Spleen (tissue), 11 donors: ENCODE measurements at regions not wholly inside any gene's neighbourhood (a gene's known extent, or its start where the extent isn't known, plus 50 kb on each side); places are given as distances from the start of the nearest gene placed in this dataset.

ENCODE experiments used
- DNase-seq: peaks from one replicate; pipeline ENCODE4 v3.0.0-alpha.2; 2020
- H3K27ac ChIP-seq, 8 donors: fragments of 200-600 bp; sonication (generic) in 7 of 8; 1 replicate in 4 of 8; 2 replicates in 4 of 8; pipeline versions ENCODE4 v1.5.0 to v1.8.0; 2016 to 2021; ENCODE audit warnings: inconsistent platforms in 4 of 8, mild to moderate bottlenecking in 4 of 8, moderate library complexity in 1 of 8
- H3K27me3 ChIP-seq, 7 donors: fragments of 200-600 bp; sonication (generic) in 6 of 7; replicated peaks in 1 of 7; 1 replicate in 4 of 7; 2 replicates in 3 of 7; pipeline versions ENCODE4 v1.5.0 to v1.8.0; 2016 to 2021; ENCODE audit warnings: inconsistent platforms in 3 of 7, mild to moderate bottlenecking in 1 of 7
- H3K36me3 ChIP-seq, 6 donors: fragments of 200-600 bp; sonication (generic) in 5 of 6; 1 replicate in 4 of 6; 2 replicates in 2 of 6; pipeline versions ENCODE4 v1.5.0 to v1.8.0; 2016 to 2021; ENCODE audit warnings: inconsistent platforms in 2 of 6
- H3K4me1 ChIP-seq, 6 donors: fragments of 200-600 bp; sonication (generic) in 5 of 6; 1 replicate in 3 of 6; 2 replicates in 3 of 6; pipeline versions ENCODE4 v1.5.0 to v1.8.0; 2016 to 2021; ENCODE audit warnings: inconsistent platforms in 3 of 6
- H3K4me3 ChIP-seq, 8 donors: fragments of 200-600 bp; sonication (generic) in 7 of 8; 1 replicate in 4 of 8; 2 replicates in 4 of 8; pipeline versions ENCODE4 v1.5.0 to v1.8.0; 2016 to 2021; ENCODE audit warnings: inconsistent platforms in 4 of 8, mild to moderate bottlenecking in 4 of 8, moderate library complexity in 2 of 8
- H3K9me3 ChIP-seq, 8 donors: fragments of 200-600 bp; sonication (generic) in 7 of 8; 1 replicate in 4 of 8; 2 replicates in 4 of 8; pipeline versions ENCODE4 v1.5.0 to v1.8.0; 2016 to 2021; ENCODE audit warnings: inconsistent platforms in 4 of 8
- CTCF ChIP-seq, 11 experiments: fragments of 200-600 bp in 7 of 11; fragments of 450-650 bp in 4 of 11; sonication (generic) in 4 of 11; IDR thresholded peaks in 8 of 11; conservative IDR thresholded peaks in 3 of 11; 1 replicate in 7 of 11; 2 replicates in 4 of 11; pipeline versions ENCODE4 v1.4.0 to v1.8.0; 2016 to 2021; ENCODE audit warnings: antibody characterized with exemption in 11 of 11, inconsistent platforms in 4 of 11, mild to moderate bottlenecking in 1 of 11
- POLR2A ChIP-seq, 3 donors: fragments of 450-650 bp; IDR thresholded peaks; one replicate each; pipeline ENCODE4 v1.5.1; 2017; ENCODE audit warnings: antibody characterized with exemption in 3 of 3, mild to moderate bottlenecking in 1 of 3
- POLR2AphosphoS5 ChIP-seq, 3 donors: sonication (generic); formaldehyde crosslinking; IDR thresholded peaks; one replicate each; pipeline ENCODE4 v1.5.1; 2017; ENCODE audit warnings: antibody characterized with exemption in 3 of 3
- WGBS, 5 donors: extraction: QIAGEN DNeasy Blood & Tissue Kit in 3 of 5; methylation state at CpG; one replicate each; pipeline versions ENCODE4 v1.1.5 to v1.1.7; 2013 to 2018; 5-methylcytosine and 5-hydroxymethylcytosine counted together
- intact Hi-C: fragments of 100-400 bp; cut with DNase I; formaldehyde crosslinking; loops from one replicate; pipeline ENCODE4 v1.15.0; 2023; ENCODE audit warnings: low total_unique reads
- donor health status: healthy with polysubstance abuse.
- donor health status: DM: no; HTN: no; CAD: no; lungs with moderate emphysema.
- donor health status: DM: no; HTN: no; CAD: no.
- donor health status: Bipolar disorder and iron deficiency.
- donor health status: healthy.
- donor health status: DM: no; HTN: no; CAD: no.
- donor health status: DM: yes; HTN: yes; CAD: no.

GRCh38 chr6:113495521-113495920, 361.6 kb upstream of the MARCKS start:
- Histone ChIP-seq H3K36me3 (no peaks in the 10 kb centered on the region), H3K4me1 (peaks cover 0 to 5% (median 0%) of the 10 kb centered on the region in 6 donors), H3K4me3 (no peak overlapping the region), H3K9me3 (no peaks in the 10 kb centered on the region), H3K27me3 (no peaks in the 10 kb centered on the region), H3K27ac (peak overlapping the region in 6 of 8 donors; percentile 9 to 51 (median 41))
- DNase-seq: no peak
- TF ChIP-seq CTCF (IDR thresholded peaks at IDR 0.05 in 8 of 11, conservative IDR thresholded peaks at IDR 0.05 in 3 of 11) (no peak), POLR2AphosphoS5 (IDR thresholded peaks at IDR 0.05) (no peak), POLR2A (IDR thresholded peaks at IDR 0.05) (no peak)
- intact Hi-C loops: no loop called here
- 77 to 94% (median 85%) methylated on average over 1 of the region's 1 CpG for WGBS, 5 donors

- TF ChIP-seq CTCF (IDR thresholded peaks at IDR 0.05 in 8 of 11, conservative IDR thresholded peaks at IDR 0.05 in 3 of 11) (no peak), POLR2AphosphoS5 (IDR thresholded peaks at IDR 0.05) (peak in 1 of 3 donors; percentile 64)
- Histone ChIP-seq H3K4me3 (no peak overlapping the region), H3K4me1 (peaks cover 0 to 5% (median 0%) of the 10 kb centered on the region in 6 donors), H3K36me3 (no peaks in the 10 kb centered on the region), H3K27ac (peak overlapping the region in 7 of 8 donors; percentile 9 to 51 (median 39)), H3K27me3 (no peaks in the 10 kb centered on the region), H3K9me3 (no peaks in the 10 kb centered on the region)
- 50 to 63% (median 56%) methylated on average over 4 of the region's 4 CpGs for WGBS, 5 donors
- intact Hi-C loops: no loop called here
- no peak for DNase-seq
Observed at GRCh38 chr6:113496166-113496565, 361.0 kb upstream of the MARCKS start.

- intact Hi-C loops: no loop called here
- Histone ChIP-seq H3K27me3 (no peaks in the 10 kb centered on the region), H3K36me3 (no peaks in the 10 kb centered on the region), H3K27ac (no peak overlapping the region), H3K4me3 (no peak overlapping the region), H3K9me3 (no peaks in the 10 kb centered on the region), H3K4me1 (peaks cover 0 to 5% (median 0%) of the 10 kb centered on the region in 6 donors)
- DNase-seq: no peak
- 38 to 66% (median 44%) methylated on average over 1 of the region's 1 CpG for WGBS, 5 donors
- TF ChIP-seq CTCF (IDR thresholded peaks at IDR 0.05 in 8 of 11, conservative IDR thresholded peaks at IDR 0.05 in 3 of 11) (no peak), POLR2AphosphoS5 (IDR thresholded peaks at IDR 0.05) (no peak), POLR2A (IDR thresholded peaks at IDR 0.05) (no peak)
Observed at GRCh38 chr6:113500221-113500620, 356.9 kb upstream of the MARCKS start.

- Histone ChIP-seq H3K9me3 (no peaks in the 10 kb centered on the region), H3K4me1 (no peaks in the 10 kb centered on the region), H3K27ac (no peak overlapping the region), H3K36me3 (no peaks in the 10 kb centered on the region), H3K4me3 (no peak overlapping the region), H3K27me3 (no peaks in the 10 kb centered on the region)
- intact Hi-C loops: no loop called here
- no peak for DNase-seq
- 85 to 96% (median 91%) methylated on average over 2 of the region's 2 CpGs for WGBS, 5 donors
- TF ChIP-seq POLR2AphosphoS5 (IDR thresholded peaks at IDR 0.05): no peak
- TF ChIP-seq CTCF (IDR thresholded peaks at IDR 0.05 in 8 of 11, conservative IDR thresholded peaks at IDR 0.05 in 3 of 11): no peak
- TF ChIP-seq POLR2A (IDR thresholded peaks at IDR 0.05): no peak
Observed at GRCh38 chr6:113505084-113505699, 352.0 kb upstream of the MARCKS start.
